ENCODE measurements at regions not wholly inside any gene's neighbourhood (a gene's known extent, or its start where the extent isn't known, plus 50 kb on each side); places are given as distances from the start of the nearest gene placed in this dataset.

DNA sequence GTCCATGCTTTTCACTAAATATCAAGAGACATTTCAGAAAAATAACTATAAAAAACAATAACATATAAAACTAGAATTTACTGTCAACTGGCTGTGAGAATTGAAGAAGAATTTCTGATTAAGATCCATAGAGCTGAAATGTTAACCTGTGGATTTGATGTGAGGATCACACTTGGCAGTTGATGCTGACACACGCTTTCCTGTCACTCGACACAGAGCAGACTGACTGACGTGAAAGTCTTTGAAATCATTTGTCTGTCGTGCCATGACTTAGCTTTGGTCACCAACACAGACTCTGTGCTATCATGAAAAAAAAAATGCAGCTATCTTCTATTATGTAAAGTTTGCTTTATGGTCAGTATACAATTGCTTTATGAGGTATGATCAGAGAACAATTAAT lies 706.0 kb upstream of the ZP4 start:
- ChIA-PET CTCF (no interaction called here), POLR2A (no interaction called here)
- Histone ChIP-seq H3K4me3 (ENCODE audit: low read depth, low read length) (no peak overlapping the region), H3K27me3 (ENCODE audit: control insufficient read depth, insufficient read depth, low read length) (no peaks in the 10 kb centered on the region), H3K9me3 (ENCODE audit: control insufficient read depth, insufficient read depth, low read length) (no peaks in the 10 kb centered on the region; the same call in 1 of the 2 replicates), H3K27ac (ENCODE audit: low read depth, low read length) (no peak overlapping the region)
- no peak for DNase-seq (ENCODE audit: low read depth, low spot score)
- TF ChIP-seq, protein P1, sequence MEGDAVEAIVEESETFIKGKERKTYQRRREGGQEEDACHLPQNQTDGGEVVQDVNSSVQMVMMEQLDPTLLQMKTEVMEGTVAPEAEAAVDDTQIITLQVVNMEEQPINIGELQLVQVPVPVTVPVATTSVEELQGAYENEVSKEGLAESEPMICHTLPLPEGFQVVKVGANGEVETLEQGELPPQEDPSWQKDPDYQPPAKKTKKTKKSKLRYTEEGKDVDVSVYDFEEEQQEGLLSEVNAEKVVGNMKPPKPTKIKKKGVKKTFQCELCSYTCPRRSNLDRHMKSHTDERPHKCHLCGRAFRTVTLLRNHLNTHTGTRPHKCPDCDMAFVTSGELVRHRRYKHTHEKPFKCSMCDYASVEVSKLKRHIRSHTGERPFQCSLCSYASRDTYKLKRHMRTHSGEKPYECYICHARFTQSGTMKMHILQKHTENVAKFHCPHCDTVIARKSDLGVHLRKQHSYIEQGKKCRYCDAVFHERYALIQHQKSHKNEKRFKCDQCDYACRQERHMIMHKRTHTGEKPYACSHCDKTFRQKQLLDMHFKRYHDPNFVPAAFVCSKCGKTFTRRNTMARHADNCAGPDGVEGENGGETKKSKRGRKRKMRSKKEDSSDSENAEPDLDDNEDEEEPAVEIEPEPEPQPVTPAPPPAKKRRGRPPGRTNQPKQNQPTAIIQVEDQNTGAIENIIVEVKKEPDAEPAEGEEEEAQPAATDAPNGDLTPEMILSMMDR (IDR thresholded peaks at IDR 0.05; ENCODE audit: low read depth, low read length) = no peak

DNA sequence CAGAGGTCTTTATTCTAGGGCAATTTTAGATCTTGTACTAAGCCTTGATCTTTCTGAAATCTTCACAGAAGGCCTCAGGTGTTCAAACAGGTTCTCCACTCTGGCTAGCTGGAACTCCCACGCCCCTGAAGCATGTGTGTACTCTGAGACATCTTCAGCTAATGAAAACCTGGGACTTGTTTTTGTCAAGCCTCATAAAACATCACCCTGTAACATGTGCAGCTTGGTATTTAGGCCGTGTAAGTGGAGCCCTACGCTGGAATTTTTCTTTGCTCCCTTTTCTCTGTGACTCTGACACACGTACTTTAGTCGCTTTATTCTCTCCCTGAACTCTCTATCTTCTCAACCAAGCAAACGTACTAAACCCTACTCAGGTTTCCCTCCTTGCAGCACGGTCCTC lies 701.9 kb upstream of the ZP4 start:
- CTCF ChIA-PET = no interaction called here
- no peak for DNase-seq (ENCODE audit: low read depth, low spot score)
- Histone ChIP-seq H3K4me3 (ENCODE audit: low read depth, low read length) (no peak overlapping the region), H3K27ac (ENCODE audit: low read depth, low read length) (no peak overlapping the region), H3K9me3 (ENCODE audit: control insufficient read depth, insufficient read depth, low read length) (no peaks in the 10 kb centered on the region; the same call in 1 of the 2 replicates), H3K27me3 (ENCODE audit: control insufficient read depth, insufficient read depth, low read length) (no peaks in the 10 kb centered on the region)
- TF ChIP-seq, protein P1 (IDR thresholded peaks at IDR 0.05; ENCODE audit: low read depth, low read length) = no peak
- POLR2A ChIA-PET = no interaction called here

DNA sequence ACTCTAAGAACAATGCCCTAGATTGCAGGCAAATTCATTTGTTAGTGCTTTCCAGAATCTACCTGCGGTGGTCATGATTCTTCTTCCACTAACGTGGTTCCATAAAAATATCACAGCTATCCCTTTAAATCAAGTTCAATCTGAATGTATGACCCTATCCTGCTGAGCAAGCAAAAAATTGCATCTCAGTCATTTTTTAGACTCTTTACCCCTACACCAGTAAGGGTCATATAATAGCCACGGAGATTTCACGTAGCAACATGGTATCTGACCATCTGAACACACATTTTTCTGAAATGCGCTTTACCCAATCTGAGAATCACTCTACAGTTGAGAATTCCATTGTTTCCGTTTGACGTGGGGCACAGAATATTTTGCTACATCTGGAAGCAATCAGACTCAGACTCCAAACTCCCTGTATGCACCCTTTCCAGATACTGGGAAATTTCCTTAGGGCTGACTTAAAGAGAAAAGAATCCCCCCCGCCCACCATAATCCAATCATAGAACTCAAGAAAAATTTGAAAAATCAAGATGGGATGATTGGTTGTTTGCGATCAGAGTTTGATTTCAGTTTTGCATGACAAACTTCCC lies 699.2 kb upstream of the ZP4 start:
- DNase-seq (ENCODE audit: low read depth, low spot score) = no peak
- TF ChIP-seq, protein P1 (IDR thresholded peaks at IDR 0.05; ENCODE audit: low read depth, low read length) = no peak
- CTCF ChIA-PET = no interaction called here
- no peak overlapping the region for H3K27ac ChIP-seq (ENCODE audit: low read depth, low read length)
- H3K27me3 ChIP-seq (ENCODE audit: control insufficient read depth, insufficient read depth, low read length) = no peaks in the 10 kb centered on the region
- no peak overlapping the region for H3K4me3 ChIP-seq (ENCODE audit: low read depth, low read length)
- no peaks in the 10 kb centered on the region for H3K9me3 ChIP-seq (ENCODE audit: control insufficient read depth, insufficient read depth, low read length)
- POLR2A ChIA-PET = no interaction called here

DNA sequence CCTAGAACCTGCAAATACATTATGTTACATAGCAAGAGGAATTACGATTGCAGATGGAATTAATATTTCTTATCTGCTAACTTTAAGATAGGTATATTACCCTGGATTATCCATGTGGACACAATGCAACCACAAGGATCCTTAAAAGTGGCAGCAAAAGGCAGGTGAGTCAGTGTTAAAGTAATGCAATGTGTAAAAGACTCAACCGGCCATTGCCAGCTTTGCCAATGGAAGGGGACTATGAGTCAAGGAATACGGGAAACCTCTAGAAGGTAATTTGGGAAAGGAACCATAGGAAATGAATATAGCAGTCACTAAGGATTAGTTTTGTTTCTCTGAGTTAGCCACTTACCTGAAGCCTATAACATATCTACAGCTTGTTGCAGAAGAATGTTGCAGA lies 692.1 kb upstream of the ZP4 start:
- Histone ChIP-seq H3K27me3 (ENCODE audit: control insufficient read depth, insufficient read depth, low read length) (no peaks in the 10 kb centered on the region), H3K4me3 (ENCODE audit: low read depth, low read length) (no peak overlapping the region), H3K27ac (ENCODE audit: low read depth, low read length) (no peak overlapping the region), H3K9me3 (ENCODE audit: control insufficient read depth, insufficient read depth, low read length) (no peaks in the 10 kb centered on the region)
- no peak for DNase-seq (ENCODE audit: low read depth, low spot score)
- POLR2A ChIA-PET = no interaction called here
- CTCF ChIA-PET = no interaction called here
- TF ChIP-seq, protein P1 (IDR thresholded peaks at IDR 0.05; ENCODE audit: low read depth, low read length) = no peak

DNA sequence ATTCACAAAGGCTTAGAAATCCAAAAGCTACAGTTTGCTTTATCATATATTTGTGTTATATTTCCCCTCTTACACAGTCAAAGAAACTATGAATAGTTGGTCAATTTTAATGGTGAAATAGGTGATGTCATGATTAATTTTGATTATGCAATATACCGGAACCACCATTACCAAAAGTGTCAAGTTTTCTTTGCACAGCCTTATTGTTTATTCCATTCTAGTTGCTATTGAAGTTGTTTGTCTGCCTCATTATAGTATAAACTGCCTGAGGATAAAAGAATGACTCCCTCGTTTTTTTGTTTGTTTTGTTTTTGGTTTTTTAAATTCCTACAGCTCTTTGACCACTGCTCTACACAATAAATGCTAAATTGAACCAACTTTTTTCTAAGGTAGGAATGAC lies 690.6 kb upstream of the ZP4 start:
- no peak overlapping the region for H3K27ac ChIP-seq (ENCODE audit: low read depth, low read length)
- ChIA-PET CTCF (no interaction called here), POLR2A (no interaction called here)
- TF ChIP-seq, protein P1 (IDR thresholded peaks at IDR 0.05; ENCODE audit: low read depth, low read length) = no peak
- H3K27me3 ChIP-seq (ENCODE audit: control insufficient read depth, insufficient read depth, low read length) = no peaks in the 10 kb centered on the region
- no peaks in the 10 kb centered on the region for H3K9me3 ChIP-seq (ENCODE audit: control insufficient read depth, insufficient read depth, low read length)
- no peak for DNase-seq (ENCODE audit: low read depth, low spot score)
- H3K4me3 ChIP-seq (ENCODE audit: low read depth, low read length) = no peak overlapping the region
